GM19455 (cell line): ENCODE measurements at regions not wholly inside any gene's neighbourhood (a gene's known extent, or its start where the extent isn't known, plus 50 kb on each side); places are given as distances from the start of the nearest gene placed in this dataset.

Experiments
- ATAC-seq: cut with Tn5 transposase; IDR thresholded peaks from one replicate; pipeline ENCODE4 v1.9.1; 2021; ENCODE audit not compliant: unreplicated experiment

DNA sequence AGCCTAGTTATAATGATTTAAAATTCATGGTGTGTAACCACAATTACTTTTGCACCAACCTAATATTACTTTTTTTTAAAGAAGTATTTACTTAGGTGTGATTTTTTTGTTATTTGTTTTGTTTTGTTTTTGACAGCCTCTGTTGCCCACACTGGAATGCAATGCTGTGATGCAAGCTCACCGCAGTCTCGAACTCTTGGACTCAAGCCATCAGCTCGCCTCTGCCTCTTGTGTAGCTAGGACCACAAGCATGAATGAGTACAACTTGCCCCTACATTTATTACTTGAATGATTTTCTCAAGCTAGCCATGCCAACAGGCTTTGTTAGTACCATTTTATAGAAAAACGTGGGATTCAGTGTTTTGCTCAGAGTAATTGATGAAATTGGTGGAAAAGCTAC lies 488.8 kb upstream of the CPEB2 start:
- no peak for ATAC-seq

DNA sequence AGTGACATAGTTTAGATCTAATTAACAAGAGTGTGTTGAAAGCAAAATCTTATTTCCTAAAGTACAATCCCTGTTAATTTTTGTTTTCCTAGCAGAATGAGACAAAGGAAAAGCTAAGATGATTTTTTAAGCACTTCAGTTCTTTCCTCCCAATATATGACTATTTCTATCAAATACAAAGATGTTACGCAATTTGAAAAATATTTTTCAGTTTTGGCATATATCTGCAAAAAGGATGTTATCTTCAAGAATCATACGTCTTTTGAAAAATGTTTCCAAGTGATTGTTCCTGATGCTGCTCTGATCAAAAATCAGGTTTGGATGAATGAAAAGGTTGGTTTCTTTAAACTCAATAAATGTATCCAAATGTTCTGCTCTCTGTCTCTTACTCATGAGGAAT lies 486.7 kb upstream of the CPEB2 start:
- ATAC-seq, result no peak

DNA sequence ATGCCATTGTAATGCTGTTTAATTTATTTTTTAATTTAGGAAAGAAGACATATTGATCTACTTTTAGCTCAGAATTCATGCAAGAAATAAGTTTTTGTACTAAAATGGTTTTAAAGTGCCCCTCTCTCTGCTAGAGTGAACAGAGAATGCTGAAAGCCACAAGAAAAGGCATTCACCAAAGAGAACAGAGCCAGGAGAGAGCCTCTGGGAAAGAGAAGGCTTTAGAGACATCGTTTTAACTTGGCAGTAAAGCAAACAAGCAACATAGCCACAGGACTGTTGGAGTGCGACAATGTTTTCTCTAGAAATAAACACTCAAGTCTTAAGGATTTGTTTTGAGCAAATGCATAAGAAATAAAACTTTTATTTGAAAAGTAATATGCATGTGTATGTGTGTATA lies 484.1 kb upstream of the CPEB2 start:
- ATAC-seq, result no peak

DNA sequence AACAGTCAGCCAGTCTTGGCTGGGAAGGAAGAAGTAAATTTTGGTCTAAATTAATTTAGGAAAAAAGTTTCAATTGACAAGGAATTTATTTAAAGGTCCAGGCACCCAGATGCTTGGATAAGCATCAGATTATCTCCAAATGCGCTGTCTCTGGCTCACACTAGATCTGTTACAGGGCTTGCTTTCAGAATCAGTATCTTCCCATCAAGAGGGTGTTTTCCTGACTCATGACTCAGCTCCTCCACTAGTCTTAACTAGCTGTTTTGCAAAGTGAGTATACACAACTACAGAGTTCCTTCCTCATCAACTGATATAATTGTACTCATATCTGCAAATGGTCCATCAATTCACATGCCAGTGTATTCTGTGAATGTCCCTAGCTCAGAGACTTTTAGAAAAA lies 482.1 kb upstream of the CPEB2 start:
- ATAC-seq, result no peak

DNA sequence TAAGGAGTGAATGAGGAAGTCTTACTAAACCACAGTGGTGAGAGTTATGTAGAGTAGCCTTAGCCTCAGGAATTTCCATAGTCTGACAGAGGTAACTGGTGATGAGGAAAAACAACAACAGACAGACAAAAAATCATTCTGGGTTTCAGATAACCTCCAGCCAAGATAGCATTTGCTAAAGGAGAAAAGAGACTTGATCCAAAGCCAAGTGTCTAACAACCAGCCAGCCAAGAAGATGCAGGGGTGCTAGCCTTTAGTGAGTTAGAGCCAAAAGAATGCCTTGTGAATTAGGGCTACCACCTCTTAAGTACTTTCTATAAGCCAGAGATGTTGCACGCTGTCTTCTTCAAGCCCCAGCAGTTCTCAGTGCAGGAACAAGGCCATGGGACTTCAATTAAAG lies 478.0 kb upstream of the CPEB2 start:
- ATAC-seq, result no peak

DNA sequence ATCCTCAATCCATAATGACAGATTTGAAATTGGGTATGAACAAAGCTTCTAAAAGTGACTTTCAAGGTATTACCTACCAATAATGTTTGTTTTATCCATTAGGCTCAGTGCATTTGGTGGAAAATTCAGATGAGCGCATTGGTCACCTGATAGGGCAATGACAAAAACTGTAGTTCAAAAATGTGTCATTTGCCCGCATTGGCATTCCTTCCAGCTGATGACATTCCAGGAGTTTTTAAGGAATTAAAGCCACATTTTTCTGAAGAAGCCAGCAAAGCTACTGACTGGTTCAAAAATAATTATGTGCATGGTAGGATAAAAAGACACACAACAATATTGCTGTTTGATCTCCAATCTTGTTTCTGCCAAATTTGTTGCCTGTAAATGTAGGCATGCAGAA lies 473.4 kb upstream of the CPEB2 start:
- ATAC-seq, result no peak

GRCh38 chr4:14529653-14530052 lies 472.6 kb upstream of the CPEB2 start:
- ATAC-seq, result no peak

GRCh38 chr4:14532436-14532835 lies 469.8 kb upstream of the CPEB2 start:
- no peak for ATAC-seq

DNA sequence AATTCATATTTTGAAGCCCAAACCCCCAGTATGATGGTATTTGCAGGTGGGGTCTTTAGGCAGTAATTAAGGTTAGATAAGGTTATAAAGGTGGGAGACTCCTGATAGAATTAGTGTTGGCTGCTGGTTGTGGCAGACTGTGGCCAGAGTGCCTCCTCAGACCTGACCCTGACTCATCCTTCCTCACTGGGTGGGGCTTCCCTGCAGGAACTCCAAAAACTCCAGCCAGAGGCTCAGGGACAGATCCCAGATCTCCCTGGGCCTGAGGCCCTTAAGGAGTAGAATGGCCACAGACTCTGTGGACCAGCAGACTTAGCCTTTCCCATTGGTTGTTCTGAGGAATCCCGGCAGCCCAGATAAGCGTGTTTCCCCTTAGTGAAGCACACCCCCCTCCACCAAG lies 463.0 kb upstream of the CPEB2 start:
- ATAC-seq, result no peak

DNA sequence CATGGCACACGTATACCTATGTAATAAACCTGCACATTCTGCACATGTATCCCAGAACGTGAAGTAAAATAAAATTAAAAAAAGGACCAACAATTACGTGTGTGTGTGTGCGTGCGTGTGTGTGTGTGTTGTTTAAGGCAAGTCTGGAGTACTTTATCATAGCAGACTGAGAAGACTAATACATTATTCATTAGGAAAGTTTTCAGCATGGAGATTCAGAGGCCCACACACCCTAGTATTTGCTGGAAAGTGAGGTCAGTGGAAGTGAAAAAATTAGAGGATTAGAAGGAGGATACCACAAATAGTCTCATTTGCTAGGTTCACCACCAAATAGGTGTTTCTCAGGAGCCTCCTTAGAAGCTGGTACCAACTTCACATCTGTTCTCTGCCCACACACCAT lies 457.1 kb upstream of the CPEB2 start:
- no peak for ATAC-seq

DNA sequence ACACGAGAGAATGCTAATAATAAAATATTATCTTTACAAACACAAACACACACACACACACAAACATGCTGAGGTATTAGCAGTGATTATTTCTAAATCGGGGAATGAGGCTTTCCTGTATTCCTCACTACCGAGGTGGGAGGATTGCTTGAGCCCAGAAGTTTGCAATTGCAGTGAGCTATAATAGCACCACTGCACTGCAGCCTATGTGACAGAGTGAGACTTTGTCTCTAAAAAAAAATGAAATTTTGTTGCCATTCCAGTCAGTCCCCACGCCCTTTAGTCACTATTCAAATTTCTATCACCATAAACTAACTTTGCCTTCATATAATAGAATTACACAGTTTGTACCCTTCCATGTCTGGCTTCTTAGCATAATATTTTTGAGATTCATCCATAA lies 456.5 kb upstream of the CPEB2 start:
- no peak for ATAC-seq

DNA sequence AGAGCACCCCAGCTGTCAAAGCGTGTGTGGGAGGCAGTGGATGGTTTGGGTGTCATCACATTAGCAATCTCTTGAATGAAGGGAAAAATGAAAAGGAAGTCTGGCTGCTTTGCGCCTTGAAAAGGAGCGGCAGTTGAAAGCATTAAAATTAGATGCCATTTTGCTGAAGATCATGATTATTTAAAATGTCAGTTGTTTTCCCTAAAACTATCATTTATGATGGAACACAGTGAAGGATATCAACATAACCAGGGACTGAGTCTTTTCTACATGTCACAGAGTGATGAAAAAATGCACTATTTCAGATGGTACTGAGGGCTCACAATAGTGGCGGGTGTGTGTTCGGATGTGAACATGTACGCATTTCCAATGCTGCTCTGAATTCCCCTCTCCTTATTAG lies 450.2 kb upstream of the CPEB2 start:
- no peak for ATAC-seq

- no peak for ATAC-seq
Observed at GRCh38 chr4:14559646-14560045, 442.6 kb upstream of the CPEB2 start.

DNA sequence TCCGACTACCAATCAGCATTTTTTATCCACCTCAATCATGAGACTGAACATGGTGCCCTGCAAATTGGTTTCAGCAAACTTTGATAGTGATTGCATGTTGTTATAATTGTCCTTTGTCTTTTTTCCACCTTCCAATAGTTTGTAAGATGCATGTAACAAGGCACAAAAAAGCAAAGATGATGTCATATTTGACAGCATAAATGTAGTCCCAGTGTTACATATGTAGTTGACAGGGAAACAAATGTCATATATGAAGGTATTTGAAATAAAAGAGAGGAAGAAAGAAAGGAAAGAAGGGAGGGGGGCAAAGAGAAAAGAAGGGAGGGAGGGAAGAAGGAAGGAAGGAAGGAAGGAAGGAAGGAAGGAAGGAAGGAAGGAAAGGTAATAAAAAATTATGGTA lies 441.7 kb upstream of the CPEB2 start:
- no peak for ATAC-seq

DNA sequence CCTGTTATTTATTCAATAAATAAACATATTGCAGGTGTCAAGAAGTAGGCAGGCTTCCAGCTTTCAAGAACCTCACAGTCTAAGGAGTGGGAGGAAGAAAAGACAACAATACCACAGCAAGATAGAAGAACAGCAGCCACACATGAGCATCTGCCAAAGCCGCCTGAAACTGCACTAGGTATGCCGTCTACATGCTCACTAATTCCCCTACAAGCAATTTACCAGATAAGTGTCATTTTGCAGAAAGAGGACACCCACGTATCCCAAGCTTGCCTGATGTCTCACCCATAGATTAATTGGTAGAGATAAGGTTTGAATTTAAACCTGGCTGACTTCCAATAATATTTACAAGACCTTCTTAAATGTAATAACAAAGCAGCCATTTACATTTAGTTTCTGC lies 439.4 kb upstream of the CPEB2 start:
- no peak for ATAC-seq

DNA sequence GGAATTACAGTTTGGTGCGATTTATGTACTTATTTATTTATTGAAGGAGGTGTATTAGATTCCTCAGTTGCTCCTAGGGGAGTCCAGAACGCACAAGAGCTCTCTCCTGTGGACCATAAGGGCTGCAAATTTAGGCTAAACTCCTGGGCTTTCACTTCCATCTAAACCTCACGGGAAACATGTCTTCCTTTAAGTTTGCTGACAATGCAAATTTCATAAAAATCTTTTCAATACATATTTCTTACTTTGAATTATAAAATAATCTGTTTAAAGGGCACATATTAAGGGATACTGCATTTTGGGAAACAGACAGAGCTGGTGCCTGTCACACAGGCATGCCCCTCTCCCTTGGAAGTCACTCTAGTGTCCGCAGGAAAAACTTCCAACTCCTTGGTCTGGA lies 438.0 kb upstream of the CPEB2 start:
- no peak for ATAC-seq

DNA sequence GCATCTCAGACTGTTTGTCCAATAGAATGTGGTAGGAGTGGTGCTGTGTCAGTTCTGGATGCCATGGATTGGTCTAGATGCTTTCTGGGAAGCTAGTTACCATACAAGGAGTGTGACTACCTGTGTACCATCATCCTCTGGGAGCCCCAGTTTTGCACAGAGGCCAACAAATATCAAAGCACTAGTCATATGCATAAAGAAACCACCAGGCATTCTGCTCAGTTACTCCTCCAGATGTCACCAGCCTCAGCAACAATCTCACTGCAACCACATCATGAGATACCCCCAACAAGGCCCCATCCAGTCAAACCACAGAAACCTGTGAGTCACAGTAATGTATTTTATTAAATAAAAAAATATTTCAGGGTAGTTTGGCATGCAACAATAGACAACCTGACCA lies 435.8 kb upstream of the CPEB2 start:
- ATAC-seq, result no peak

DNA sequence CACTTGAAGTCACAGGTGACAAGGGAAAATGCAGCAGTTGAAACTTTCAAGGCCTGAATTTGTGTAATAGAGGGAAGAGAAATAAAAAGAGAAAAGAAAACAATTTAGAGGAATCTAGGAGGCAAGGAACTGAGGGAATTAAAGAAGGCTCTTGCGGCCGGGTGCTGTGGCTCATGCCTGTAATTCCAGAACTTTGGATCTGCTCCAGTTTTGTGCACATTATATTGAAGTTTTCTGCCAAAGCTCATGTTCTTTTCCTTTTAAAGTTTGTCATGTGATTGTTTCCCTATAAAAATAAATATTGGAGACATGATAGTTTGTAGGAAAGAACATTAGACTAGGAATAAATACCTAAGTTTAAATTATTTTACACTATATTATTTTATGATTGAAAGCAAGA lies 433.9 kb upstream of the CPEB2 start:
- ATAC-seq, result no peak

DNA sequence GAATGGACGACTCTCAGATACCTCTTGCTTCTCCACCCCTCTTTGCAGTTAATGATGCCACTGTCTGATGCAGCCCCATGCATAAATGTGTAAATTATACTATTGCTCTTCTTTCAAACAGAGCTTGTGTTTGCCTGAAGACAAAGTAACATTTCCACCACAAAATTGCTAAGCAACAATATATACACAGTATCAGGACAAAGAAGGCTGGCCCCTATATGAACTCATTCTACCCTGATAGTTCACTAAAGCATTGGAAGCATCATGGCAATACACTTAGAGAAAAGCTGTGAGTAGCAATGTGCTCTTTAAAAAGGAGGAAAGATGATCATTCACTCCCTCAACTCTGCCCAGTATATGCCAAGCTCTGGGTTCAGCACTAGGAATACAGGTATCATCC lies 427.0 kb upstream of the CPEB2 start:
- no peak for ATAC-seq

GRCh38 chr4:14575919-14576318 lies 426.4 kb upstream of the CPEB2 start:
- ATAC-seq, result no peak

DNA sequence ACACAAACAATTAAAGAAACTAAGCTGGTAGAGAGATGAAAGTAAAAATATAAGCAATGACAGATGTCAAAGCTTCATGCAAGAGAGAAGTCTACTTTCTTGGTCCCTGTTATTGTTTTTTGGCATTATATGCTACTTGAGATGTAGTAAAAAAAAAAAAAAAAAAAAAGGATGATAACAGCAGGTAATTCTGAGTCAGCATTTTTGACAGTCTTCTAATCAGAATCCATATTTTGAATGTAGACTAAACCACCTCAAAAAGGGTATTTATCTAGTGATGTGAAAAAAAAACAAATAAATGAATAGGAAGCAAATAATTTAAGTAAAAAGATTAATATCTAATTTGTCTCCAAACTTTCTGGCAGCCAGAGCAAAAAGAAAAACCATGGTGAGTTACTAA lies 422.2 kb upstream of the CPEB2 start:
- no peak for ATAC-seq

DNA sequence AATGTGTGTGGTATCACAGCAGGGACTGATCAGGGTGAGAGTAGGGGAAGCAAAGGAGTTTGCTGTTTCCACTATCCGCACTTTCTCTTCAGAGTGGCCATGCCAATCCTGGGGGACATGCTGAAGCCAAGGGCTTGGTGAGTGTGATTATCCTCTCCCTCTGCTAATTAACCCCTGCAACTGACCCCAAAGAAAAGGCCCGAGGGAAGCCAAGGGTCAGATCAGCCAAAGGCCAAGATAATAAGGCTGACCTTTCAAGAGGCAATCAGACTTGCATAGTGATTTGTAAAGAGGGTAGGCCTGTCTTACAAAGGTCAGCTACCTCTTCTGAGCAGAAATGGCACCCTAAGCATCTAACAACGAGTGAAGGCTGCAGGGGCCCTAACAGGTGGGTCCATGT lies 420.5 kb upstream of the CPEB2 start:
- no peak for ATAC-seq

GRCh38 chr4:14582677-14583076 lies 419.6 kb upstream of the CPEB2 start:
- no peak for ATAC-seq

DNA sequence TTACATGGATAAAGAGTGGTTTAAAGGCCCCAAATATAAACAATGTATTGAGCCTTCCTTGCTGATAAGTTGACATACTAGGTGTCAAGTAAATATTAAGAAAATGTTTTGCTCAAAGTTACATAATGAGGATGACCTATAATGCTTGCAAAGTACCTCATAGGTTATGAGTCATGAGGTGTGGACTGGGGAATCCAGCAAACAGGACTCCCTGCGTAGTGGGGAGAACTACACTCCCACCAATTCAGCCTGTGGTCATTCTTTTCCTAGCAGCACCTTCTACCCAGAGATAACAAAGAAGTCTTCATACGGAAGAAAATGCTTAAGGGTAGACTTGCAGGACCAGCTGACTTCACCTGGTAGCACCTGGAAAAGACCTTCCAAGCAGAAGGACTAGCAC lies 418.9 kb upstream of the CPEB2 start:
- no peak for ATAC-seq
